H1 (cell line): ENCODE measurements at regions not wholly inside any gene's neighbourhood (a gene's known extent, or its start where the extent isn't known, plus 50 kb on each side); places are given as distances from the start of the nearest gene placed in this dataset.

Experiments
- CTCF ChIA-PET: fragments of 300-600 bp; sonication (Branson Sonifier 250); formaldehyde crosslinking; loops from one replicate; lab custom pipeline; 2021; ENCODE audit not compliant: partially characterized antibody; lab: Charles Lee
- POLR2A ChIA-PET: fragments of 300-600 bp; sonication (Branson Sonifier 250); formaldehyde crosslinking; loops from one replicate; lab custom pipeline; 2021; ENCODE audit warnings: inconsistent platforms; ENCODE audit not compliant: partially characterized antibody; lab: Charles Lee
- DNase-seq, 2 experiments: peaks; one replicate each; pipeline versions ENCODE4 v3.0.0 to v3.0.0-alpha.2; 2010 to 2022; ENCODE audit warnings: low spot score in 2 of 2, low read depth in 1 of 2, mixed read lengths in 1 of 2
- FAIRE-seq: peaks from 2 replicates; lab custom pipeline; 2011; peaks lifted over from hg19 to GRCh38; lab: Jason Lieb, UNC
- H2AFZ ChIP-seq: 2 replicates; pipeline ENCODE4 v1.8.1; 2012; ENCODE audit warnings: low read length, inconsistent platforms
- H2AK5ac ChIP-seq: 2 replicates; pipeline ENCODE4 v1.6.1; 2013; ENCODE audit warnings: low read depth, low read length
- H2BK120ac ChIP-seq: replicated peaks from 2 replicates; pipeline ENCODE3; 2013; ENCODE audit warnings: low read depth, low read length, inconsistent platforms
- H2BK12ac ChIP-seq: 2 replicates; pipeline ENCODE4 v1.6.1; 2013; ENCODE audit warnings: low read depth, low read length
- H2BK15ac ChIP-seq: 2 replicates; pipeline ENCODE4 v1.6.1; 2013; ENCODE audit warnings: low read length
- H2BK20ac ChIP-seq: 2 replicates; pipeline ENCODE4 v1.6.1; 2013; ENCODE audit warnings: low read length
- H2BK5ac ChIP-seq: 2 replicates; pipeline ENCODE4 v1.6.1; 2013; ENCODE audit warnings: low read depth, low read length
- H3K14ac ChIP-seq: 2 replicates; pipeline ENCODE4 v1.6.1; 2013; ENCODE audit warnings: inconsistent platforms; ENCODE audit not compliant: insufficient read length
- H3K18ac ChIP-seq: 2 replicates; pipeline ENCODE4 v1.6.1; 2013; ENCODE audit warnings: low read length; ENCODE audit errors: extremely low read depth
- H3K23ac ChIP-seq: 2 replicates; pipeline ENCODE4 v1.6.1; 2013; ENCODE audit warnings: inconsistent platforms; ENCODE audit not compliant: insufficient read length
- H3K23me2 ChIP-seq: 2 replicates; pipeline ENCODE4 v1.6.1; 2013; ENCODE audit warnings: low read depth, low read length
- H3K27ac ChIP-seq: 2 replicates; pipeline ENCODE4 v1.6.1; 2011; ENCODE audit warnings: low read depth, low read length, inconsistent platforms
- H3K27me3 ChIP-seq, 4 experiments: replicated peaks in 1 of 4; 1 replicate in 1 of 4; 2 replicates in 3 of 4; pipeline versions ENCODE4 v1.6.1 to v1.8.1; 2011 to 2013; ENCODE audit warnings: low read length in 3 of 4, mild to moderate bottlenecking in 3 of 4, inconsistent platforms in 2 of 4, mixed read lengths in 2 of 4, moderate library complexity in 1 of 4; ENCODE audit not compliant: control insufficient read depth in 3 of 4, insufficient read depth in 3 of 4; ENCODE audit errors: extremely low read depth in 1 of 4
- H3K36me3 ChIP-seq, 4 experiments: 2 replicates each; pipeline versions ENCODE4 v1.6.1 to v1.8.1; 2011 to 2013; ENCODE audit warnings: mild to moderate bottlenecking in 4 of 4, low read length in 3 of 4, moderate library complexity in 2 of 4, control low read depth in 1 of 4, inconsistent platforms in 1 of 4; ENCODE audit not compliant: insufficient read depth in 4 of 4, control insufficient read depth in 2 of 4
- H3K4ac ChIP-seq: replicated peaks from 2 replicates; pipeline ENCODE3; 2013; ENCODE audit warnings: low read length, low read depth, mixed read lengths, inconsistent platforms; ENCODE audit not compliant: insufficient read length
- H3K4me1 ChIP-seq, 4 experiments: replicated peaks in 1 of 4; 1 replicate in 1 of 4; 2 replicates in 3 of 4; pipeline versions ENCODE4 v1.6.1 to v1.8.1; 2011 to 2013; ENCODE audit warnings: low read length in 3 of 4, inconsistent platforms in 2 of 4, mixed read lengths in 1 of 4; ENCODE audit not compliant: insufficient read depth in 4 of 4, control insufficient read depth in 3 of 4
- H3K4me2 ChIP-seq, 2 experiments: 2 replicates each; pipeline versions ENCODE4 v1.6.1 to v1.8.1; 2011 to 2013; ENCODE audit warnings: low read depth in 2 of 2, low read length in 2 of 2, control low read depth in 1 of 2, inconsistent platforms in 1 of 2, mild to moderate bottlenecking in 1 of 2; ENCODE audit not compliant: insufficient read depth in 1 of 2
- H3K4me3 ChIP-seq, 4 experiments: fragments of 200-600, 300-600 bp in 1 of 4; sonication (generic), shearing (Covaris generic), sonication (Bioruptor Twin) in 1 of 4; 2 replicates each; pipeline versions ENCODE4 v1.5.1 to v1.8.1; 2011 to 2016; ENCODE audit warnings: low read length in 4 of 4, low read depth in 3 of 4, control low read depth in 2 of 4, inconsistent platforms in 2 of 4, mild to moderate bottlenecking in 2 of 4, mixed read lengths in 1 of 4, moderate library complexity in 1 of 4; ENCODE audit not compliant: insufficient read depth in 2 of 4; ENCODE audit errors: extremely low read depth in 1 of 4
- H3K56ac ChIP-seq: replicated peaks from 2 replicates; pipeline ENCODE3; 2013; ENCODE audit warnings: low read depth, mild to moderate bottlenecking, mixed read lengths, low read length, inconsistent platforms; ENCODE audit not compliant: insufficient read length
- H3K79me1 ChIP-seq: 2 replicates; pipeline ENCODE4 v1.6.1; 2013; ENCODE audit warnings: low read depth, low read length, control low read depth
- H3K79me2 ChIP-seq, 2 experiments: 2 replicates each; pipeline versions ENCODE4 v1.6.1 to v1.8.1; 2012 to 2013; ENCODE audit warnings: low read length in 2 of 2, mild to moderate bottlenecking in 2 of 2, inconsistent platforms in 1 of 2; ENCODE audit not compliant: insufficient read depth in 2 of 2, control insufficient read depth in 1 of 2
- H3K9ac ChIP-seq, 4 experiments: replicated peaks in 1 of 4; 1 replicate in 1 of 4; 2 replicates in 3 of 4; pipeline versions ENCODE4 v1.6.1 to v1.8.1; 2011 to 2013; ENCODE audit warnings: low read depth in 3 of 4, low read length in 3 of 4, control low read depth in 2 of 4, mild to moderate bottlenecking in 2 of 4, moderate library complexity in 2 of 4, inconsistent platforms in 1 of 4; ENCODE audit errors: extremely low read depth in 1 of 4
- H3K9me3 ChIP-seq, 2 experiments: 2 replicates each; pipeline versions ENCODE4 v1.6.1 to v1.8.1; 2012 to 2013; ENCODE audit warnings: mild to moderate bottlenecking in 2 of 2, moderate library complexity in 2 of 2, control low read depth in 1 of 2, inconsistent platforms in 1 of 2, low read depth in 1 of 2, low read length in 1 of 2, mixed read lengths in 1 of 2; ENCODE audit not compliant: insufficient read depth in 2 of 2
- H4K20me1 ChIP-seq, 2 experiments: replicated peaks in 1 of 2; 2 replicates each; pipeline versions ENCODE3 to v1.8.1; 2011 to 2013; ENCODE audit warnings: inconsistent platforms in 2 of 2, low read length in 2 of 2, mild to moderate bottlenecking in 1 of 2; ENCODE audit not compliant: insufficient read depth in 2 of 2, control insufficient read depth in 1 of 2
- H4K5ac ChIP-seq: 2 replicates; pipeline ENCODE4 v1.6.1; 2013; ENCODE audit warnings: low read length, low read depth, mixed read lengths, inconsistent platforms; ENCODE audit not compliant: insufficient read length
- H4K8ac ChIP-seq: 2 replicates; pipeline ENCODE4 v1.8.0; 2013; ENCODE audit warnings: mild to moderate bottlenecking, moderate library complexity, low read length, inconsistent platforms; ENCODE audit not compliant: insufficient read depth; ENCODE audit errors: extremely low read depth
- H4K91ac ChIP-seq: replicated peaks from 2 replicates; pipeline ENCODE3; 2013; ENCODE audit warnings: low read length, mixed read lengths, inconsistent platforms; ENCODE audit not compliant: insufficient read length
- BCL11A ChIP-seq, 2 experiments: IDR thresholded peaks; one replicate each; pipeline ENCODE4 v1.6.1; 2011; ENCODE audit warnings: low read depth in 2 of 2, low read length in 2 of 2, mild to moderate bottlenecking in 2 of 2
- CEBPB ChIP-seq: IDR thresholded peaks from 2 replicates; pipeline ENCODE4 v1.6.1; 2012; ENCODE audit warnings: low read depth, low read length
- CHD1 ChIP-seq: IDR thresholded peaks from 2 replicates; pipeline ENCODE4 v1.6.1; 2012; ENCODE audit warnings: low read depth, low read length, improper control_type of control experiment
- CTBP2 ChIP-seq: IDR thresholded peaks from 2 replicates; pipeline ENCODE4 v1.7.0; 2011; ENCODE audit warnings: borderline replicate concordance, mild to moderate bottlenecking, moderate library complexity, mixed read lengths, low read length; ENCODE audit not compliant: insufficient read depth, insufficient read length
- E2F6 ChIP-seq: IDR thresholded peaks from 2 replicates; pipeline ENCODE4 v1.6.1; 2012; ENCODE audit warnings: inconsistent platforms
- EZH2 ChIP-seq: fragments of 200-600 bp; sonication (generic); IDR thresholded peaks from 2 replicates; pipeline ENCODE4 v1.7.1; 2012; ENCODE audit warnings: low read depth, mild to moderate bottlenecking, moderate library complexity, low read length, inconsistent platforms; ENCODE audit not compliant: severe bottlenecking
- KDM5A ChIP-seq: fragments of 200-600 bp; IDR thresholded peaks from 2 replicates; pipeline ENCODE4 v1.7.1; 2012; ENCODE audit warnings: mild to moderate bottlenecking, low read length, inconsistent platforms, mixed read lengths
- MAFK ChIP-seq: IDR thresholded peaks from 2 replicates; pipeline ENCODE4 v1.6.1; 2012; ENCODE audit warnings: low read depth, mild to moderate bottlenecking, improper control_type of control experiment, low read length
- NRF1 ChIP-seq: IDR thresholded peaks from 2 replicates; pipeline ENCODE4 v1.6.1; 2011; ENCODE audit warnings: mild to moderate bottlenecking, low read depth, low read length, improper control_type of control experiment
- POLR2A ChIP-seq, 2 experiments: IDR thresholded peaks; 1 replicate in 1 of 2; 2 replicates in 1 of 2; pipeline ENCODE4 v1.6.1; 2011; ENCODE audit warnings: low read depth in 2 of 2, low read length in 2 of 2, mild to moderate bottlenecking in 2 of 2; ENCODE audit errors: control extremely low read depth in 1 of 2
- POLR2AphosphoS5 ChIP-seq: IDR thresholded peaks from 2 replicates; pipeline ENCODE4 v1.6.1; 2011; ENCODE audit warnings: low read depth, low read length
- RAD21 ChIP-seq, 2 experiments: IDR thresholded peaks in 1 of 2; conservative IDR thresholded peaks in 1 of 2; 2 replicates each; pipeline ENCODE4 v1.6.1; 2011; ENCODE audit warnings: low read depth in 2 of 2, low read length in 2 of 2, improper control_type of control experiment in 1 of 2, inconsistent platforms in 1 of 2, mild to moderate bottlenecking in 1 of 2, moderate library complexity in 1 of 2
- SIRT6 ChIP-seq: IDR thresholded peaks from one replicate; pipeline ENCODE4 v1.7.1; 2012; ENCODE audit warnings: low read length, inconsistent platforms
- TAF7 ChIP-seq: optimal IDR thresholded peaks from 2 replicates; pipeline ENCODE3; 2011; ENCODE audit warnings: low read depth, mild to moderate bottlenecking, inconsistent platforms, low read length, moderate library complexity, borderline replicate concordance
- TEAD4 ChIP-seq: IDR thresholded peaks from 2 replicates; pipeline ENCODE4 v1.6.1; 2012; ENCODE audit warnings: low read depth, low read length, inconsistent platforms, mixed read lengths
- ZNF274 ChIP-seq: IDR thresholded peaks from 2 replicates; pipeline ENCODE4 v1.7.0; 2012; ENCODE audit warnings: low read length, borderline replicate concordance; ENCODE audit errors: extremely low read depth

GRCh38 chr14:89521988-89522387, 105.0 kb upstream of the FOXN3 start:
- Histone ChIP-seq H2BK15ac (no peak overlapping the region), H3K23me2 (no peaks in the 10 kb centered on the region), H3K4me1 (no peaks in the 10 kb centered on the region), H2BK12ac (no peak overlapping the region), H3K18ac (no peak overlapping the region), H4K20me1 (peaks cover 0 to 3% of the 10 kb centered on the region in 2 experiments), H2AK5ac (no peak overlapping the region), H3K9me3 (0 out of 4 replicates have a peak, but pooled peaks cover 0 to 1% of the 10 kb centered on the region in 2 experiments), H3K79me1 (peaks cover 9% of the 10 kb centered on the region; the same call in 1 of the 2 replicates), H3K36me3 (peaks cover 0 to 2% (median 0%) of the 10 kb centered on the region in 4 experiments; a peak in 1 of 8 replicates), H3K27me3 (no peaks in the 10 kb centered on the region), H4K8ac (no peak overlapping the region), H3K14ac (no peak overlapping the region), H3K23ac (no peak overlapping the region)
- FAIRE-seq (no peak), DNase-seq (no peak)
- POLR2A ChIA-PET, result no interaction called here
- TF ChIP-seq MAFK, result no peak
- TF ChIP-seq POLR2AphosphoS5, result no peak
- no peak for TF ChIP-seq CEBPB
- TF ChIP-seq E2F6, result no peak
- TF ChIP-seq SIRT6, result no peak
- TF ChIP-seq KDM5A, result no peak
- no peak for TF ChIP-seq EZH2
- no peak for TF ChIP-seq CTBP2
- TF ChIP-seq BCL11A (IDR thresholded peaks at IDR 0.05; ENCODE audit: low read depth in 2 of 2, low read length in 2 of 2), result no peak
- TF ChIP-seq RAD21 (IDR thresholded peaks at IDR 0.05 in 1 of 2, conservative IDR thresholded peaks at IDR 0.05 in 1 of 2; ENCODE audit: low read depth in 2 of 2, low read length in 2 of 2), result no peak
- TF ChIP-seq CHD1, result no peak
- no peak for TF ChIP-seq TAF7
- TF ChIP-seq POLR2A (IDR thresholded peaks at IDR 0.05; ENCODE audit: control extremely low read depth in 1 of 2, low read depth in 2 of 2, low read length in 2 of 2), result no peak
- no peak for TF ChIP-seq NRF1
- no peak for TF ChIP-seq ZNF274
- no peak for TF ChIP-seq TEAD4
- TF ChIP-seq, all 59 proteins: peak for 0
- CTCF ChIA-PET, result interaction anchor here (0.6 to 0.7 kb wide), 3 partner anchors 14 to 241 kb away, joined by 3 read pairs; no protein-coding TSS in a partner anchor
- Histone ChIP-seq H3K79me2 (peaks cover 3 to 88% of the 10 kb centered on the region in 2 experiments; a peak in 3 of 4 replicates), H3K4me2 (no peak overlapping the region), H3K4me3 (no peak overlapping the region), H2BK20ac (no peak overlapping the region), H3K4ac (no peak overlapping the region), H4K91ac (no peak overlapping the region), H2BK5ac (no peak overlapping the region), H2BK120ac (no peak overlapping the region), H3K27ac (no peak overlapping the region), H2AFZ (no peak overlapping the region), H3K9ac (no peak overlapping the region), H3K56ac (no peak overlapping the region), H4K5ac (no peak overlapping the region)
